NB4 (cell line): ENCODE measurements at regions not wholly inside any gene's neighbourhood (a gene's known extent, or its start where the extent isn't known, plus 50 kb on each side); places are given as distances from the start of the nearest gene placed in this dataset.

Experiments used
- DNase-seq: peaks from one replicate; pipeline ENCODE4 v3.0.0; 2010; ENCODE audit warnings: low read depth
- H3K4me3 ChIP-seq: one replicate; pipeline ENCODE4 v1.5.1; 2011; ENCODE audit warnings: mild to moderate bottlenecking, low read depth, low read length, moderate library complexity
- MYC ChIP-seq: IDR thresholded peaks from 2 replicates; pipeline ENCODE4 v1.6.1; 2011; ENCODE audit warnings: low read depth, low read length
- POLR2A ChIP-seq: IDR thresholded peaks from 2 replicates; pipeline ENCODE4 v1.6.1; 2011; ENCODE audit warnings: mild to moderate bottlenecking; ENCODE audit not compliant: insufficient read length; ENCODE audit errors: extremely low read depth
- TF ChIP-seq, protein P1 (sequence below): IDR thresholded peaks from 2 replicates; pipeline ENCODE4 v1.6.1; 2011; ENCODE audit warnings: low read depth, low read length
- TF ChIP-seq, protein P2 (sequence below): IDR thresholded peaks from one replicate; pipeline ENCODE4 v1.5.1; 2012; ENCODE audit warnings: low read depth, low read length

DNA sequence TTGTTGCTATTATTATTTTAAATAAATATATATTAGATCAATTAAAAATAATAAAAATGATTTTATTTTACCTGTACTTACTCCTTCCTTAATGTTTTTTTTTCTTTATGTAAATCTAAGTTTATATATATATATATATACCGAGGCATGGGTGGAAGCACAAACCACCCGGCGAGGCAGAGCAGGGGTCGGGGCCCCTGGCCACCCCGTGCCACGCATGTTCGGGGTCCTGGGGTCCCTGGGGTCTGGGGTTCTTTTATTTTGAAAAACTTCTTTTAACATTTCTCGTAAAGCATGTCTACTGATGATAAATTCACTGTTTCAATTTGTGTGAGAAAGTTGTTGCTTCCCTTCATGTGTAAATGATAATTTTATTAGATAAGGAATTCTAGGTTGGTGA, 976.1 kb downstream of the REEP3 start:
- TF ChIP-seq, protein P1, sequence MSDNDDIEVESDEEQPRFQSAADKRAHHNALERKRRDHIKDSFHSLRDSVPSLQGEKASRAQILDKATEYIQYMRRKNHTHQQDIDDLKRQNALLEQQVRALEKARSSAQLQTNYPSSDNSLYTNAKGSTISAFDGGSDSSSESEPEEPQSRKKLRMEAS, result no peak
- TF ChIP-seq, protein P2, sequence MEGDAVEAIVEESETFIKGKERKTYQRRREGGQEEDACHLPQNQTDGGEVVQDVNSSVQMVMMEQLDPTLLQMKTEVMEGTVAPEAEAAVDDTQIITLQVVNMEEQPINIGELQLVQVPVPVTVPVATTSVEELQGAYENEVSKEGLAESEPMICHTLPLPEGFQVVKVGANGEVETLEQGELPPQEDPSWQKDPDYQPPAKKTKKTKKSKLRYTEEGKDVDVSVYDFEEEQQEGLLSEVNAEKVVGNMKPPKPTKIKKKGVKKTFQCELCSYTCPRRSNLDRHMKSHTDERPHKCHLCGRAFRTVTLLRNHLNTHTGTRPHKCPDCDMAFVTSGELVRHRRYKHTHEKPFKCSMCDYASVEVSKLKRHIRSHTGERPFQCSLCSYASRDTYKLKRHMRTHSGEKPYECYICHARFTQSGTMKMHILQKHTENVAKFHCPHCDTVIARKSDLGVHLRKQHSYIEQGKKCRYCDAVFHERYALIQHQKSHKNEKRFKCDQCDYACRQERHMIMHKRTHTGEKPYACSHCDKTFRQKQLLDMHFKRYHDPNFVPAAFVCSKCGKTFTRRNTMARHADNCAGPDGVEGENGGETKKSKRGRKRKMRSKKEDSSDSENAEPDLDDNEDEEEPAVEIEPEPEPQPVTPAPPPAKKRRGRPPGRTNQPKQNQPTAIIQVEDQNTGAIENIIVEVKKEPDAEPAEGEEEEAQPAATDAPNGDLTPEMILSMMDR, result no peak
- TF ChIP-seq MYC, result no peak
- no peak for TF ChIP-seq POLR2A
- DNase-seq, result no peak
- H3K4me3 ChIP-seq, result no peak overlapping the region

DNA sequence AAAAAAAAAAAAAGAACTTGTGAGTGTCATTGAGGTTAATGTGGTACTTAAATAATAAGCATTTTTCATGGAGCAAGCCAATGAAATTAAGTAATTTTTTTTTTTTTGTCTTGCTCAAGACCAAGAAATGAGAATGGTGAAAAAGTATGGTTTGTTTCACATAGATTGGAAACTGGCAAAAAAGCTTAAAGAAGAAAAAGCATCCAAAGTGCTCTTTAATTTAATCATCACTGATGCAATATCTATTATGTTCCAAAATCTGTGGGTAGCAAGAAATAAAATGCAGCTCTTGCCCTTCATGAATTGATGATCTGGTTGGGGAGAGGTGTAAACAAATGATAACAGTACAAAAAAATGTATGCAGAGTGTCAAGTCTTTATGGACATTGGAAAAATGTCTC, 980.6 kb downstream of the REEP3 start:
- no peak for DNase-seq
- no peak overlapping the region for H3K4me3 ChIP-seq
- TF ChIP-seq, protein P2, result no peak
- TF ChIP-seq MYC (no peak), POLR2A (no peak)
- TF ChIP-seq, protein P1, result no peak

DNA sequence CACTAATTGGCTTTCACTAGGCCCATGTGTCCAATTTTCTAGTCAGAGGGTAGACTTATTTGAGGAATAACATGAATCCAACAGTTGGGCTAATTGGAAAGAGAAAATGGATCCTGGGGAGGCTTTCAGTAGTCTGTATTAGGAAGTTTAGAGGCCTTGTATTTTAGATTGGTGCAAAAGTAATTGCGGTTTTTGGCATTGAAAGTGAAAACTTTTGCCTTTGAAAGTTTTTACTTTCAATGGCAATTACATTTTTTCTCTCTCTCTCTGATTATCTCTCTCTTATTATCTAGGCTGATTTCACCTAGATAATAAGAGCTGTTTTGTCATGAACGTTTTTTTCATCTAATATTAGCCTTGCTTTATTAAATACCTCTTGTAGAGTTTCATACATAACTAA, 981.7 kb downstream of the REEP3 start:
- no peak overlapping the region for H3K4me3 ChIP-seq
- no peak for TF ChIP-seq MYC
- TF ChIP-seq, protein P2, result no peak
- TF ChIP-seq, protein P1, result no peak
- TF ChIP-seq POLR2A, result no peak
- DNase-seq, result no peak

DNA sequence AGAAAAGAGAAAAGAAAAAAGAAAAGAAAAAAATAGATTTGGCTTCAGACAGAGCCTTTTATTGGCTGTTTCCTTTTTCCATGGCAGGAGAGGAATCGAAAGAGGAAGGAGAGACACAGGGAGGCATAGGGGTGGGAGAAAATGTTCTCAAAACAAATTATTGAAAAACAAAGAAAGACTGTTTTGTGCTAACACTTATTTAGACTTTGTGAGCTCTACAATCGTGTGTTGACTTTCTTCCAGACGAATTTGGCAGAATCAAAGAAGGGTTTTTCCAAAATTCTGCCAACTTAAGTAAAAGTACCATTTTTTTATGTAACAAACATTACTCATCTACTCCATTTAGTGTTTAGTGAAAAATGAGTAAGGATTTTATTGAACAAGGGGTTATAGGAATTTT, 982.2 kb downstream of the REEP3 start:
- no peak for TF ChIP-seq POLR2A
- TF ChIP-seq, protein P1, result no peak
- TF ChIP-seq MYC, result no peak
- TF ChIP-seq, protein P2, result no peak
- DNase-seq, result no peak
- H3K4me3 ChIP-seq, result no peak overlapping the region

DNA sequence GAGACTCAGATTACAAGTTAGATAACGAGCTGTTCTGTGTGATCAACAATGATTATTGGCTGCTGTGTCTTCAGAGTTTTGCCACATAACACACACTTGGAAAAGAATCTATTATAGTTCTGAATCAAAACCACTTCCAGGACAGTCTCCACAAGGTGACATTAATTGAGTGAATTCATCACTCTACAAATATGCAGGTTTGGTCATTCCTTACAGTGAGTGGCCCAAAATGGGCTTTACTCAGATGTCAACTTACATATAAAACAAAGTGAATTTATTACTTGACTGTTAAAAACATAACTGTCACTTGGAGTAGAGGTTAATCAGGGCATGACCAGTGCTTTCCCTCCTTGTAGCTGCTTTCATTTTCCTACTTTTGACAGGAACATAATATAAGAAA, 984.3 kb downstream of the REEP3 start:
- TF ChIP-seq POLR2A (no peak), MYC (no peak)
- TF ChIP-seq, protein P2, result no peak
- TF ChIP-seq, protein P1, result no peak
- no peak overlapping the region for H3K4me3 ChIP-seq
- DNase-seq, result no peak

DNA sequence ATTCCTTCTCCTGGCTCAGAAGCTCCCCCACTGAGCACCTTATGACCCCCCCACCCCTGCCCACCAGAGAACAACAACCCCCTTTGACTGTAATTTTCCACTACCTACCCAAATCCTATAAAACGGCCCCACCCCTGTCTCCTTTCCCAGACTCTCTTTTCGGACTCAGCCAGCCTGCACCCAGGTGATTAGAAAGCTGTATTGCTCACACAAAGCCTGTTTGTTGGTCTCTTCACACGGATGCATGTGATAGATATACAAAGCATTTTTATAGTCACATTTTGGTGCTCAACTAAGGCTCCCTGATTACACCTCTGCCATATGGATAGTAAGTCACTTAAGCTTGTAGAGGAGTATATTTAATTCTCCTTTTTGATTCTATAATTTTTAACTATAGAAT, 985.8 kb downstream of the REEP3 start:
- no peak overlapping the region for H3K4me3 ChIP-seq
- no peak for TF ChIP-seq POLR2A
- TF ChIP-seq MYC, result no peak
- TF ChIP-seq, protein P2, result no peak
- TF ChIP-seq, protein P1, result no peak
- DNase-seq, result no peak
